OCI-LY7 (cell line): ENCODE measurements at regions not wholly inside any gene's neighbourhood (a gene's known extent, or its start where the extent isn't known, plus 50 kb on each side); places are given as distances from the start of the nearest gene placed in this dataset.

Experiments
- EZH2phosphoT487 ChIP-seq: fragments of 200-600 bp; sonication (generic); IDR thresholded peaks from 2 replicates; pipeline ENCODE4 v1.6.1; 2018; ENCODE audit warnings: low read depth, borderline replicate concordance, mild to moderate bottlenecking, mixed run types, antibody characterized with exemption, low read length, moderate library complexity, mixed read lengths
- TF ChIP-seq, protein P1 (sequence below): fragments of 200-600 bp; sonication (generic); conservative IDR thresholded peaks from 2 replicates; pipeline ENCODE4 v1.5.1; 2014; ENCODE audit warnings: mild to moderate bottlenecking, antibody characterized with exemption, low read length, moderate library complexity, mixed read lengths

DNA sequence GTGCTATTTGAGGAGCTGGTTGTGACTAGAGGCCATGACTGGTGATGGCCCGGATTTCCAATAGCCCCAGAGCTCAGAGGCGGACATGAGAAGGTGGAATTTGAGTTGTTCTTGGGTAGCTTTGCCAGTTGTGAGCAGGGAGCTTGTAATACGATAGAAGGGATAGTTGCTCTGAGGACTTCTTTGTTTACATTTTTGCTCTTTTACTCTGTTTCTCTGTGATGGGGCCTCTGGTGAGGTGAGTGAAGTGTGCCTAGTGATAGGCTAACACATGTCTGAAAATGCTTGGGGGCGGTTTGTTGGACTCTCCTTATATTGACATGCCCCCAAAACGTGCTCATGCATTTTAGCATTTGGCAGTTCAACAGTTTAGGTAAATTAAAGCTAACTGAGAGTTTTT is 365.1 kb downstream of the DDX10 start:
- TF ChIP-seq, protein P1, sequence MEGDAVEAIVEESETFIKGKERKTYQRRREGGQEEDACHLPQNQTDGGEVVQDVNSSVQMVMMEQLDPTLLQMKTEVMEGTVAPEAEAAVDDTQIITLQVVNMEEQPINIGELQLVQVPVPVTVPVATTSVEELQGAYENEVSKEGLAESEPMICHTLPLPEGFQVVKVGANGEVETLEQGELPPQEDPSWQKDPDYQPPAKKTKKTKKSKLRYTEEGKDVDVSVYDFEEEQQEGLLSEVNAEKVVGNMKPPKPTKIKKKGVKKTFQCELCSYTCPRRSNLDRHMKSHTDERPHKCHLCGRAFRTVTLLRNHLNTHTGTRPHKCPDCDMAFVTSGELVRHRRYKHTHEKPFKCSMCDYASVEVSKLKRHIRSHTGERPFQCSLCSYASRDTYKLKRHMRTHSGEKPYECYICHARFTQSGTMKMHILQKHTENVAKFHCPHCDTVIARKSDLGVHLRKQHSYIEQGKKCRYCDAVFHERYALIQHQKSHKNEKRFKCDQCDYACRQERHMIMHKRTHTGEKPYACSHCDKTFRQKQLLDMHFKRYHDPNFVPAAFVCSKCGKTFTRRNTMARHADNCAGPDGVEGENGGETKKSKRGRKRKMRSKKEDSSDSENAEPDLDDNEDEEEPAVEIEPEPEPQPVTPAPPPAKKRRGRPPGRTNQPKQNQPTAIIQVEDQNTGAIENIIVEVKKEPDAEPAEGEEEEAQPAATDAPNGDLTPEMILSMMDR: no peak
- no peak for TF ChIP-seq EZH2phosphoT487
